GM12878 (cell line): ENCODE measurements at regions not wholly inside any gene's neighbourhood (a gene's known extent, or its start where the extent isn't known, plus 50 kb on each side); places are given as distances from the start of the nearest gene placed in this dataset.

Experiments used
- ATAC-seq: fragments of 200-7000 bp; cut with Tn5 transposase; 3 replicates; pipeline ENCODE4 v1.9.1; 2020; ENCODE audit warnings: mild to moderate bottlenecking, moderate library complexity
- BruUV-seq: library from RNA; stranded (reverse); fragments of 400-500 nt; replicated peaks from 2 replicates; lab custom pipeline; 2021; lab: Mats Ljungman, UMichigan
- CTCF ChIA-PET: fragments of 300-600 bp; sonication (Branson Sonifier 250); formaldehyde crosslinking; extraction: SDS; loops from one replicate; lab custom pipeline; 2021; ENCODE audit warnings: inconsistent platforms; lab: Yijun Ruan, JAX
- POLR2A ChIA-PET: fragments of 350-600 bp; formaldehyde crosslinking; extraction: SDS; loops from one replicate; lab custom pipeline; 2021; ENCODE audit warnings: inconsistent platforms; lab: Charles Lee
- RAD21 ChIA-PET: fragments of 300-600 bp; sonication (Branson Sonifier 250); formaldehyde crosslinking; loops from one replicate; lab custom pipeline; 2023; ENCODE audit warnings: antibody characterized with exemption; ENCODE audit not compliant: unreplicated experiment; lab: Charles Lee
- SMC1A ChIA-PET: fragments of 300-600 bp; sonication (Branson Sonifier 250); formaldehyde crosslinking; loops from one replicate; lab custom pipeline; 2023; ENCODE audit not compliant: unreplicated experiment, uncharacterized antibody; lab: Charles Lee
- DNase-seq: peaks from one replicate; pipeline ENCODE4 v3.0.0-alpha.2; 2011; ENCODE audit warnings: low read depth, low spot score
- FAIRE-seq: peaks from 3 replicates; lab custom pipeline; 2011; peaks lifted over from hg19 to GRCh38; lab: Jason Lieb, UNC
- H2AFZ ChIP-seq: 2 replicates; pipeline ENCODE4 v1.6.0; 2011; ENCODE audit warnings: low read depth, low read length, control low read depth; ENCODE audit not compliant: control insufficient read depth
- H3K27ac ChIP-seq: 2 replicates; pipeline ENCODE4 v1.5.1; 2011; ENCODE audit warnings: control low read depth; ENCODE audit not compliant: control insufficient read depth, insufficient read depth
- H3K27me3 ChIP-seq, 2 experiments: replicated peaks in 1 of 2; 2 replicates each; pipeline versions ENCODE4 v1.6.0 to v1.6.1; 2011; ENCODE audit warnings: low read length in 1 of 2; ENCODE audit not compliant: control insufficient read depth in 2 of 2, insufficient read depth in 2 of 2
- H3K36me3 ChIP-seq, 2 experiments: 2 replicates each; pipeline ENCODE4 v1.5.1; 2011; ENCODE audit warnings: low read length in 1 of 2; ENCODE audit not compliant: control insufficient read depth in 2 of 2, insufficient read depth in 2 of 2
- H3K4me1 ChIP-seq: 2 replicates; pipeline ENCODE4 v1.6.1; 2011; ENCODE audit warnings: mild to moderate bottlenecking, low read length, moderate library complexity, mixed read lengths; ENCODE audit not compliant: control insufficient read depth, insufficient read depth
- H3K4me2 ChIP-seq: 2 replicates; pipeline ENCODE4 v1.6.0; 2011; ENCODE audit warnings: control low read depth; ENCODE audit not compliant: control insufficient read depth, insufficient read depth
- H3K4me3 ChIP-seq: fragments of 200-600 bp; sonication (generic); 2 replicates; pipeline ENCODE4 v1.5.1; 2016
- H3K79me2 ChIP-seq: 2 replicates; pipeline ENCODE4 v1.6.0; 2011; ENCODE audit warnings: low read length; ENCODE audit not compliant: control insufficient read depth, insufficient read depth
- H3K9ac ChIP-seq: 2 replicates; pipeline ENCODE4 v1.8.0; 2011; ENCODE audit warnings: low read length, control low read depth, mixed read lengths; ENCODE audit not compliant: control insufficient read depth, insufficient read depth
- H3K9me3 ChIP-seq: replicated peaks from 3 replicates; pipeline ENCODE4 v1.5.1; 2011; ENCODE audit warnings: mild to moderate bottlenecking, low read length; ENCODE audit not compliant: control insufficient read depth, insufficient read depth
- H4K20me1 ChIP-seq: 2 replicates; pipeline ENCODE4 v1.6.0; 2011; ENCODE audit not compliant: control insufficient read depth, insufficient read depth
- BRCA1 ChIP-seq: IDR thresholded peaks from 2 replicates; pipeline ENCODE4 v1.6.1; 2011; ENCODE audit warnings: low read depth, low read length, improper control_type of control experiment
- CHD1 ChIP-seq: IDR thresholded peaks from 2 replicates; pipeline ENCODE4 v1.6.1; 2012; ENCODE audit warnings: low read depth, low read length, improper control_type of control experiment
- CUX1 ChIP-seq: IDR thresholded peaks from 2 replicates; pipeline ENCODE4 v1.6.1; 2012; ENCODE audit warnings: improper control_type of control experiment, low read depth, low read length; ENCODE audit not compliant: insufficient replicate concordance
- GATAD2B ChIP-seq: fragments of 450-650 bp; conservative IDR thresholded peaks from 2 replicates; pipeline ENCODE4 v1.6.1; 2017; ENCODE audit warnings: low read depth, mild to moderate bottlenecking, moderate library complexity
- HSF1 ChIP-seq: fragments of 150-350 bp; IDR thresholded peaks from 2 replicates; pipeline ENCODE4 v1.6.1; 2014; ENCODE audit warnings: mild to moderate bottlenecking, low read depth, low read length
- MTA3 ChIP-seq: IDR thresholded peaks from 2 replicates; pipeline ENCODE4 v1.6.1; 2012; ENCODE audit warnings: low read length, inconsistent platforms, borderline replicate concordance
- NFYA ChIP-seq: IDR thresholded peaks from 2 replicates; pipeline ENCODE4 v1.6.1; 2011; ENCODE audit warnings: low read depth, mild to moderate bottlenecking, low read length, improper control_type of control experiment, borderline replicate concordance
- NKRF ChIP-seq: fragments of 450-650 bp; conservative IDR thresholded peaks from 2 replicates; pipeline ENCODE4 v1.6.1; 2017; ENCODE audit warnings: mild to moderate bottlenecking, moderate library complexity
- RAD51 ChIP-seq: fragments of 450-650 bp; IDR thresholded peaks from 2 replicates; pipeline ENCODE4 v1.6.1; 2016; ENCODE audit warnings: moderate library complexity, mild to moderate bottlenecking, inconsistent platforms
- SMARCA5 ChIP-seq: fragments of 450-650 bp; IDR thresholded peaks from 2 replicates; pipeline ENCODE4 v1.6.1; 2017; ENCODE audit warnings: mild to moderate bottlenecking
- TAF1 ChIP-seq: IDR thresholded peaks from 2 replicates; pipeline ENCODE4 v1.6.1; 2011; ENCODE audit warnings: mild to moderate bottlenecking, low read depth, low read length, borderline replicate concordance
- ZBTB4 ChIP-seq: fragments of 450-650 bp; formaldehyde crosslinking; IDR thresholded peaks from 2 replicates; pipeline ENCODE4 v1.4.0; 2022; ENCODE audit warnings: mild to moderate bottlenecking, moderate library complexity
- ZNF207 ChIP-seq: fragments of 450-650 bp; IDR thresholded peaks from 2 replicates; pipeline ENCODE4 v1.6.1; 2014; ENCODE audit warnings: antibody characterized with exemption, mild to moderate bottlenecking, borderline replicate concordance
- WGBS: methylation state at CpG from one replicate; pipeline ENCODE4 v1.1.6; 2016; ENCODE audit warnings: low lambda C conversion rate; ENCODE audit not compliant: insufficient replicate concordance, insufficient coverage; ENCODE audit errors: missing lambda C conversion rate; 5-methylcytosine and 5-hydroxymethylcytosine counted together
- in situ Hi-C: fragments of 300-500 bp; cut with MboI; formaldehyde crosslinking; loops from 9 replicates; pipeline ENCODE4 v1.14.3; 2018; ENCODE audit warnings: mixed read lengths
- intact Hi-C: fragments of 100-400 bp; cut with micrococcal nuclease; formaldehyde crosslinking; loops from one replicate; pipeline ENCODE4 v1.14.2; 2022; ENCODE audit not compliant: unreplicated experiment

- Histone ChIP-seq H3K4me3 (no peak overlapping the region), H3K9me3 (no peaks in the 10 kb centered on the region), H2AFZ (no peak overlapping the region), H3K27me3 (peaks cover 0 to 3% of the 10 kb centered on the region in 2 experiments; a peak in 2 of 4 replicates), H3K4me2 (no peak overlapping the region), H3K27ac (no peak overlapping the region)
- in situ Hi-C loops (no loop called here), intact Hi-C loops (loop anchor here (10.0 kb wide), 1 partner anchor 744 kb away; no protein-coding TSS in a partner anchor)
- FAIRE-seq = no peak
- 2% methylated on average over 2 of the region's 2 CpGs for WGBS
- SMC1A ChIA-PET = no interaction called here
- TF ChIP-seq NKRF (no peak), RAD51 (no peak), TAF1 (no peak), SMARCA5 (no peak), NFYA (no peak), MTA3 (no peak), BRCA1 (no peak), GATAD2B (no peak), ZNF207 (no peak), CHD1 (no peak), ZBTB4 (no peak), CUX1 (no peak), HSF1 (no peak)
- TF ChIP-seq, all 136 proteins: peak for 0
- Histone ChIP-seq H3K4me1 (no peaks in the 10 kb centered on the region), H3K79me2 (no peaks in the 10 kb centered on the region), H3K9ac (no peak overlapping the region), H3K36me3 (no peaks in the 10 kb centered on the region), H4K20me1 (no peaks in the 10 kb centered on the region)
- ChIA-PET RAD21 (interaction anchor here (1.0 kb wide), 1 partner anchor 11 kb away, joined by 3 read pairs; no protein-coding TSS in a partner anchor), POLR2A (no interaction called here), CTCF (interaction anchor here (0.6 to 1.2 kb wide), 2 partner anchors 274 to 1509 kb away, joined by 3 read pairs; no protein-coding TSS in a partner anchor)
- no TSS peak for BruUV-seq
- ATAC-seq (no peak), DNase-seq (no peak)
Observed at GRCh38 chr9:20200581-20200980, 411.7 kb upstream of the SLC24A2 start.
